ENCODE measurements at regions not wholly inside any gene's neighbourhood (a gene's known extent, or its start where the extent isn't known, plus 50 kb on each side); places are given as distances from the start of the nearest gene placed in this dataset.

- BruUV-seq (replicated peaks), result no TSS peak
- no peak overlapping the region for H3K27ac ChIP-seq (ENCODE audit: extremely low read depth, low read depth, low read length)
- ATAC-seq (no peak), DNase-seq (ENCODE audit: extremely low read depth in 1 of 4, low spot score in 3 of 4) (no peak), FAIRE-seq (no peak)
- no peaks in the 10 kb centered on the region for H3K4me1 ChIP-seq (replicated peaks in 1 of 2; ENCODE audit: control insufficient read depth in 2 of 2, insufficient read depth in 2 of 2, low read length in 2 of 2)
- TF ChIP-seq ZNF764 (CRISPR knock-in tag; IDR thresholded peaks at IDR 0.05; ENCODE audit: low read depth), result no peak
- TF ChIP-seq RBM22 (IDR thresholded peaks at IDR 0.05; ENCODE audit: low read depth, low read length, poor library complexity, severe bottlenecking), result no peak
- TF ChIP-seq MTA3 (IDR thresholded peaks at IDR 0.05; ENCODE audit: borderline replicate concordance), result no peak
- TF ChIP-seq FOXM1 (IDR thresholded peaks at IDR 0.05; ENCODE audit: low read depth), result no peak
- TF ChIP-seq FOXM1 (CRISPR knock-in tag; IDR thresholded peaks at IDR 0.05; ENCODE audit: low read depth), result no peak
- no peak for TF ChIP-seq THRAP3 (IDR thresholded peaks at IDR 0.05; ENCODE audit: borderline replicate concordance)
- no peak for TF ChIP-seq MAFG (tag; conservative IDR thresholded peaks at IDR 0.05)
- no peak for TF ChIP-seq ZFPM2 (CRISPR knock-in tag; IDR thresholded peaks at IDR 0.05)
- no peak for TF ChIP-seq ELF1 (tag; IDR thresholded peaks at IDR 0.05)
- no peak for TF ChIP-seq POLR3A (IDR thresholded peaks at IDR 0.05; ENCODE audit: borderline replicate concordance, extremely low read depth, insufficient read depth, insufficient read length)
- TF ChIP-seq MYNN (IDR thresholded peaks at IDR 0.05), result no peak
- TF ChIP-seq MYNN (CRISPR knock-in tag; IDR thresholded peaks at IDR 0.05), result no peak
- no peak for TF ChIP-seq HDAC2 (IDR thresholded peaks at IDR 0.05)
- no peaks in the 10 kb centered on the region for H3K79me2 ChIP-seq (ENCODE audit: control insufficient read depth, insufficient read depth, low read length)
- intact Hi-C loops (cut with micrococcal nuclease), result no loop called here
- H3K9me3 ChIP-seq (replicated peaks; ENCODE audit: control insufficient read depth, insufficient read depth, low read depth, low read length), result no peaks in the 10 kb centered on the region; the same call in 1 of the 2 replicates
- H3K9ac ChIP-seq (ENCODE audit: insufficient read depth in 1 of 2, low read depth in 2 of 2, low read length in 2 of 2), result no peak overlapping the region
- H3K9me1 ChIP-seq (ENCODE audit: control insufficient read depth, insufficient read depth, low read length), result no peaks in the 10 kb centered on the region
- no peaks in the 10 kb centered on the region for H3K36me3 ChIP-seq (ENCODE audit: control insufficient read depth, insufficient read depth, low read length)
- 4% methylated on average over 4 of the region's 4 CpGs for WGBS (ENCODE audit: insufficient coverage, low coverage, missing lambda C conversion rate)
- H2AFZ ChIP-seq (ENCODE audit: low read depth, low read length), result no peak overlapping the region
- no peak overlapping the region for H3K4me3 ChIP-seq
- POLR2A ChIA-PET, result no interaction called here
- no peak overlapping the region for H3K4me2 ChIP-seq (ENCODE audit: insufficient read depth, low read length)
- H3K27me3 ChIP-seq (ENCODE audit: control insufficient read depth in 2 of 2, insufficient read depth in 2 of 2, low read length in 2 of 2), result no peaks in the 10 kb centered on the region
- CTCF ChIA-PET (ENCODE audit: low intra/inter-chr PET ratio), result no interaction called here
- H4K20me1 ChIP-seq (replicated peaks; ENCODE audit: control insufficient read depth, insufficient read depth, low read length), result no peaks in the 10 kb centered on the region
- in situ Hi-C loops (cut with MboI), result no loop called here
These were observed 480.2 kb downstream of the DTHD1 start for GRCh38 chr4:36761607-36762006.
